ENCODE measurements at regions not wholly inside any gene's neighbourhood (a gene's known extent, or its start where the extent isn't known, plus 50 kb on each side); places are given as distances from the start of the nearest gene placed in this dataset.

DNA sequence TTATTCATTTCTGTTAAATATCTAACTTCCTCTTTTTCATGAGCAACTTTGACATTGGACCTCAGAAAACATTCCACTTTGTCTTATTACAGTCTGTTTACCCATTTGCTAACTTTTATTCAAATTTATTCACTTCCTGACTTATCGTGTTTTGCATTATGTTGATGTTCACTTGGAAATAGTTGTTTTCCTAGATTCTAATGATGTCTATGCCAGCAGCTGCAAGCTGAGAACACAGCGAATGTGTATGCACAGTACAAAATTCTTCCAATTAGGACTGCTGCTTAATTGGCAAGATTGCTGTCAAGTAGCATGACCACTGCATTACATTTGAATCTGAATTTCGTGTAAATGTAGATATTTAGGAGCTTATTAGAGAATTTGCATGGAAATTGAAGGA is 61.5 kb upstream of the GRIA4 start (continued):
- TF ChIP-seq SUZ12 (IDR thresholded peaks at IDR 0.05; ENCODE audit: unreplicated experiment) (no peak), BACH1 (IDR thresholded peaks at IDR 0.05; ENCODE audit: borderline replicate concordance) (no peak), CHD2 (IDR thresholded peaks at IDR 0.05; ENCODE audit: borderline replicate concordance, low read depth, low read length) (no peak), PAX8 (IDR thresholded peaks at IDR 0.05) (no peak), DPF2 (IDR thresholded peaks at IDR 0.05) (no peak), CTCF (IDR thresholded peaks at IDR 0.05 in 2 of 3, conservative IDR thresholded peaks at IDR 0.05 in 1 of 3; ENCODE audit: control insufficient read depth in 2 of 3, extremely low read depth in 1 of 3, insufficient read depth in 1 of 3, low read depth in 3 of 3, low read length in 3 of 3) (no peak), RAD51 (IDR thresholded peaks at IDR 0.05) (no peak), ZNF217 (IDR thresholded peaks at IDR 0.05) (no peak), CREB1 (IDR thresholded peaks at IDR 0.05; ENCODE audit: low read depth) (no peak), IRF3 (IDR thresholded peaks at IDR 0.05) (no peak), NFIC (IDR thresholded peaks at IDR 0.05; ENCODE audit: low read depth, low read length) (no peak), ELK1 (IDR thresholded peaks at IDR 0.05; ENCODE audit: low read depth, low read length) (no peak)
- TF ChIP-seq, protein P1, sequence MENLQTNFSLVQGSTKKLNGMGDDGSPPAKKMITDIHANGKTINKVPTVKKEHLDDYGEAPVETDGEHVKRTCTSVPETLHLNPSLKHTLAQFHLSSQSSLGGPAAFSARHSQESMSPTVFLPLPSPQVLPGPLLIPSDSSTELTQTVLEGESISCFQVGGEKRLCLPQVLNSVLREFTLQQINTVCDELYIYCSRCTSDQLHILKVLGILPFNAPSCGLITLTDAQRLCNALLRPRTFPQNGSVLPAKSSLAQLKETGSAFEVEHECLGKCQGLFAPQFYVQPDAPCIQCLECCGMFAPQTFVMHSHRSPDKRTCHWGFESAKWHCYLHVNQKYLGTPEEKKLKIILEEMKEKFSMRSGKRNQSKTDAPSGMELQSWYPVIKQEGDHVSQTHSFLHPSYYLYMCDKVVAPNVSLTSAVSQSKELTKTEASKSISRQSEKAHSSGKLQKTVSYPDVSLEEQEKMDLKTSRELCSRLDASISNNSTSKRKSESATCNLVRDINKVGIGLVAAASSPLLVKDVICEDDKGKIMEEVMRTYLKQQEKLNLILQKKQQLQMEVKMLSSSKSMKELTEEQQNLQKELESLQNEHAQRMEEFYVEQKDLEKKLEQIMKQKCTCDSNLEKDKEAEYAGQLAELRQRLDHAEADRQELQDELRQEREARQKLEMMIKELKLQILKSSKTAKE (IDR thresholded peaks at IDR 0.05; ENCODE audit: low read depth, poor library complexity, severe bottlenecking) = no peak
- TF ChIP-seq, protein P2, sequence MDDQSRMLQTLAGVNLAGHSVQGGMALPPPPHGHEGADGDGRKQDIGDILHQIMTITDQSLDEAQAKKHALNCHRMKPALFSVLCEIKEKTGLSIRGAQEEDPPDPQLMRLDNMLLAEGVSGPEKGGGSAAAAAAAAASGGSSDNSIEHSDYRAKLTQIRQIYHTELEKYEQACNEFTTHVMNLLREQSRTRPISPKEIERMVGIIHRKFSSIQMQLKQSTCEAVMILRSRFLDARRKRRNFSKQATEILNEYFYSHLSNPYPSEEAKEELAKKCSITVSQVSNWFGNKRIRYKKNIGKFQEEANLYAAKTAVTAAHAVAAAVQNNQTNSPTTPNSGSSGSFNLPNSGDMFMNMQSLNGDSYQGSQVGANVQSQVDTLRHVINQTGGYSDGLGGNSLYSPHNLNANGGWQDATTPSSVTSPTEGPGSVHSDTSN (IDR thresholded peaks at IDR 0.05; ENCODE audit: insufficient replicate concordance, low read depth, low read length) = no peak

Data from GM12878 (cell line).